ENCODE measurements at regions not wholly inside any gene's neighbourhood (a gene's known extent, or its start where the extent isn't known, plus 50 kb on each side); places are given as distances from the start of the nearest gene placed in this dataset.
"Not testable (repeated sequence)": the region's sequence is repeated elsewhere in the genome, so short reads cannot be mapped to it uniquely, and the experiment has no call there.

GRCh38 chr3:6321999-6322398 is 538.9 kb upstream of the GRM7 start:
- H3K9me3 ChIP-seq = no peaks in the 10 kb centered on the region
- DNase-seq (ENCODE audit: low spot score) = no peak
- no peaks in the 10 kb centered on the region for H3K36me3 ChIP-seq
- no peak overlapping the region for H3K4me3 ChIP-seq
- no peak overlapping the region for H3K27ac ChIP-seq
- intact Hi-C loops (cut with DNase I) = no loop called here
- H3K4me1 ChIP-seq (replicated peaks) = no peaks in the 10 kb centered on the region
- H3K27me3 ChIP-seq (replicated peaks; ENCODE audit: insufficient read depth) = no peaks in the 10 kb centered on the region
- WGBS = 80% methylated on average over 3 of the region's 3 CpGs
- TF ChIP-seq POLR2AphosphoS5 (IDR thresholded peaks at IDR 0.05) (no peak), CTCF (IDR thresholded peaks at IDR 0.05) (no peak), POLR2A (IDR thresholded peaks at IDR 0.05) (no peak)

- Histone ChIP-seq H3K36me3 (no peaks in the 10 kb centered on the region), H3K4me3 (no peak overlapping the region), H3K4me1 (replicated peaks) (no peaks in the 10 kb centered on the region), H3K9me3 (no peaks in the 10 kb centered on the region), H3K27me3 (replicated peaks; ENCODE audit: insufficient read depth) (no peaks in the 10 kb centered on the region), H3K27ac (no peak overlapping the region)
- 83% methylated on average over 6 of the region's 6 CpGs for WGBS
- DNase-seq (ENCODE audit: low spot score) = no peak
- TF ChIP-seq CTCF (IDR thresholded peaks at IDR 0.05) (no peak), POLR2A (IDR thresholded peaks at IDR 0.05) (no peak)
- intact Hi-C loops (cut with DNase I) = no loop called here
These were observed 534.1 kb upstream of the GRM7 start for GRCh38 chr3:6326771-6327170.

- H3K4me1 ChIP-seq (replicated peaks); H3K27ac ChIP-seq; DNase-seq (ENCODE audit: low spot score); H3K9me3 ChIP-seq; H3K4me3 ChIP-seq; intact Hi-C loops (cut with DNase I); H3K36me3 ChIP-seq; H3K27me3 ChIP-seq (replicated peaks; ENCODE audit: insufficient read depth): not testable (repeated sequence)
- WGBS = 95% methylated on average over 24 of the region's 24 CpGs
These were observed 520.0 kb upstream of the GRM7 start for GRCh38 chr3:6340980-6341325.

- Histone ChIP-seq H3K9me3 (no peaks in the 10 kb centered on the region), H3K36me3 (no peaks in the 10 kb centered on the region), H3K4me1 (replicated peaks) (no peaks in the 10 kb centered on the region), H3K27me3 (replicated peaks; ENCODE audit: insufficient read depth) (no peaks in the 10 kb centered on the region), H3K27ac (no peak overlapping the region), H3K4me3 (no peak overlapping the region)
- TF ChIP-seq CTCF (IDR thresholded peaks at IDR 0.05) (no peak), POLR2AphosphoS5 (IDR thresholded peaks at IDR 0.05) (no peak), POLR2A (IDR thresholded peaks at IDR 0.05) (no peak)
- 33% methylated on average over 3 of the region's 3 CpGs for WGBS
- intact Hi-C loops (cut with DNase I) = no loop called here
- DNase-seq (ENCODE audit: low spot score) = no peak
These were observed 509.2 kb upstream of the GRM7 start for GRCh38 chr3:6351752-6352151.

- TF ChIP-seq POLR2A (IDR thresholded peaks at IDR 0.05) (no peak), CTCF (IDR thresholded peaks at IDR 0.05) (no peak), POLR2AphosphoS5 (IDR thresholded peaks at IDR 0.05) (no peak)
- Histone ChIP-seq H3K4me1 (replicated peaks) (no peaks in the 10 kb centered on the region), H3K4me3 (no peak overlapping the region), H3K27ac (no peak overlapping the region), H3K9me3 (no peaks in the 10 kb centered on the region), H3K36me3 (no peaks in the 10 kb centered on the region), H3K27me3 (replicated peaks; ENCODE audit: insufficient read depth) (no peaks in the 10 kb centered on the region)
- DNase-seq (ENCODE audit: low spot score) = no peak
- WGBS = 68% methylated on average over 1 of the region's 1 CpG
- intact Hi-C loops (cut with DNase I) = no loop called here
These were observed 506.3 kb upstream of the GRM7 start for GRCh38 chr3:6354653-6355052.

- no peaks in the 10 kb centered on the region for H3K36me3 ChIP-seq
- no peaks in the 10 kb centered on the region for H3K4me1 ChIP-seq (replicated peaks)
- H3K27ac ChIP-seq = no peak overlapping the region
- 91% methylated on average over 4 of the region's 4 CpGs for whole genome bisulfite sequencing
- no peak overlapping the region for H3K4me3 ChIP-seq
- no peaks in the 10 kb centered on the region for H3K27me3 ChIP-seq (replicated peaks; ENCODE audit: insufficient read depth)
- TF ChIP-seq POLR2AphosphoS5 (IDR thresholded peaks at IDR 0.05) (no peak), POLR2A (IDR thresholded peaks at IDR 0.05) (no peak), CTCF (IDR thresholded peaks at IDR 0.05) (no peak)
- intact Hi-C loops (cut with DNase I) = no loop called here
- DNase-seq (ENCODE audit: low spot score) = no peak
- H3K9me3 ChIP-seq = no peaks in the 10 kb centered on the region
These were observed 498.5 kb upstream of the GRM7 start for GRCh38 chr3:6362406-6362805.

Measured in prostate gland (tissue), 2 donors.